ENCODE measurements at regions not wholly inside any gene's neighbourhood (a gene's known extent, or its start where the extent isn't known, plus 50 kb on each side); places are given as distances from the start of the nearest gene placed in this dataset.

GRCh38 chr12:17503742-17504141 lies 586.3 kb downstream of the RERGL start:
- TF ChIP-seq EZH2 (IDR thresholded peaks at IDR 0.05; ENCODE audit: borderline replicate concordance, insufficient read depth, low read depth, low read length, poor library complexity, severe bottlenecking) = no peak
- TF ChIP-seq CTCF (IDR thresholded peaks at IDR 0.05) = no peak

All from B cell (primary cell).